GM18505 (cell line): ENCODE measurements at regions not wholly inside any gene's neighbourhood (a gene's known extent, or its start where the extent isn't known, plus 50 kb on each side); places are given as distances from the start of the nearest gene placed in this dataset.

Source experiments
- ATAC-seq: cut with Tn5 transposase; IDR thresholded peaks from one replicate; pipeline ENCODE4 v1.9.1; 2021; ENCODE audit not compliant: unreplicated experiment
- POLR2A ChIP-seq: IDR thresholded peaks from 4 replicates; pipeline ENCODE4 v1.6.1; 2011; ENCODE audit warnings: borderline replicate concordance; ENCODE audit not compliant: insufficient read depth, insufficient read length; ENCODE audit errors: extremely low read depth

DNA sequence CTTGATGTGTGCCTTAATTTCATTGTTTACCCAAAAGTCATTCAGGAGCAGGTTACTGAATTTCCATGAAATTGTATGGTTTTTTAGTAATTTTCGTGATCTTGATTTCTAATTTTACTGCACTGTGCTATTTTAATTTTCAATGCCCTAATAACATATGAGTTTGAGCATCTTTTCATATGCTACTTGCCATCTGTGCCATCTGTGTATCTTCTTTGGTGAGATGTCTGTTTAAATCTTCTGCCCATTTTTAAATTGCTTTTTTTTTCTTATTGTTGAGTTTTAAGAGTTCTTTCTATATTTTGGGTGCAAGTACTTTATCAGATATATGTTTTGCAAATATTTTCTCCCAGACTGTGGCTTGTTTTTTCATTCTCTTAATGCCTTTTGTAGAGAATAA lies 165.9 kb downstream of the ST6GAL2 start:
- no peak for TF ChIP-seq POLR2A
- ATAC-seq, result no peak

DNA sequence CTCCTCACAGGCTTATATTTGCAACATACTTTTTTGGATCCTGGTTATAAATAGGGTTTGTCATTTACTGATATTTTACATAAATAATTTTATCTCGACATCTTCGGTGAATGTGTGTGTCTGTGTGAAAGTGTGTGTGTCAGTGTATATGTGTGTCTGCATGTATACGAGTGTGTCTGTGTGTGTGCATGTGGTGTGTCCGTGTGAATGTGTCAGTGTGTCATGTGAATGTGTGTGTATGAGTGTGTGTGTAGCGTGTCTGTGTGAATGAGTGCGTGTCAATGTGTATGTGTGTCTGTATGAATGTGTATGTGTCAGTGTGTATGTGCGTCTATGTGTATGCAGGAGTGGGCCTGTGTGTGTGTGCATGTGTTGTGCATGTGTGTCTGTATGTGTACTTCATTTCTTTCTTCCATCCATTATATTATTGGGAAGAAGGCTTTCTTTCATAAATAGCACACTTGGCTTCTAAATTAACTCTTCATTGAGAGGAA lies 161.6 kb downstream of the ST6GAL2 start:
- TF ChIP-seq POLR2A, result no peak
- ATAC-seq, result no peak

DNA sequence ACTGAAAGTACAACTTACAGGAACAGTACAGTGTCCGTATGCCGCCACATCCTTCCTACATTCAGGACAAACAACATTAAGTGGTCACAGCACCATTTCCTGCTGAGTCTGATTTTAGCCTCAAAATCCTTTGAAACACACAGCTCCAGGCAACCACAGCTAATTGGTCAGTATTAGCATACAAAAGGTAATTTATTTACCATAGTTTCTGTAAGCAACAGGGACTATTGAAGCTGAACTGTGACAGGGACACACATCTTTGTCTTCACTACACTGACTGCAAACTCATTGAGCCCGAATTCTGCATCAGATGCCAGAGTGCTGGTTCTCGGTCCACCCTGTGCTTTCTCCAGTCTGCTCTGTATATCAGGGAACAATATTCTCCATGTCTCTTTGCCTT lies 151.8 kb downstream of the ST6GAL2 start:
- ATAC-seq, result no peak
- TF ChIP-seq POLR2A, result no peak

DNA sequence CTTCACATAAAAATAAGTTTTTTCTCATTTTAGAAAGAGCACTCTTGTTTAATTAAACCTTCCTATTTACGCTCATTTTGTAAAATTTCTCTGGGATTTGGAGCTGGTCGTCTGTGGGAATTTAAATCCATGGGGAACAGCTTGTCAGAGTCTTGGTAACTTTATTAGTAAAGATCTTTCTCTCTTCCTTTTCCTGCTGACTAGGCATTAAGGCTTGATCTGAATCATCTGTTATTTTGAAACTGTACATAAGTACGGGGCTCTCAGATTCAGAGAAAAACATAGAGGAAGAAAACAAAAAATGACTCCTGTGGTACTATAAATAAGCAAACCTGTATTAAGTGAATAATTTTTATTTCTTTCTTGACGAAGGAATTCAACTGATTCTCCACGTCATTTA lies 150.2 kb downstream of the ST6GAL2 start:
- no peak for TF ChIP-seq POLR2A
- ATAC-seq, result no peak

DNA sequence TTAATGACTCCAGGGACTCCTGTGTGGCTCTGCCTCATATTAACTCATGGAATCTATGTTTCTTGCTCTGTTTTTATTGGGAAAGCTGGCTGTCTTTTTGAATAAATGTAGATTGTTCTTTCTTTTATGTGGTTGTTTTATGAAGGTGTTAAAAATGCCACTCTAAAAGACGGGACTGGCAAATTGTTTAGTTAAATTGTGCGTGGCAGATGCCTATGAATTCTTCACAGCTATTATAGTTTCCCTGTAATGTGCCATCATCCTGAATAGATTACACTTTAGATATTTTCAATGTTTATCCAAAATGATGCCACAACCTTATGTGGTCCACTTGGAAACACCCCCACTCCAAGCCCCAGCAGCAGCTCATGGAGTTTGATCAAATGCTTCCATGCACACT lies 149.7 kb downstream of the ST6GAL2 start:
- no peak for TF ChIP-seq POLR2A
- ATAC-seq, result no peak

DNA sequence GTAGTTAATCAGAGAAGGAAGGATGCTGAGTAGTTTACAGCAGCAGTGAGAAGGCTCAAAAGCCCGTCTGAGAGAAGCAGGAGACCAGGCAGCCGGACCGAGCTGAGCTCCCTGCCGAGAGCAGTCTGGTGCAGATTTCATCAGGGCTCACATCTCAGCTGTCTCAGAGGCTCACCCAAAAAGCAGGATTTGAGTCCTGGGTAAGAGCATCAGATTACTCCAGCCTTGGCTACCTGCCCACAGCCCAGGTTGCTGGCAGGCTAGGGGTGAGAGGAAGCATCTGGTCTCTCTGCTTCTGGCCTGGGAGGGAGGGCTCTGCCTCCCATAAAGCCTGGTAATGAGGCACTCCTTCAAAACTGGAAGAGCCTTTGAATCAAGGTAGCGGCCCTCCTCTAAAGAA lies 140.5 kb downstream of the ST6GAL2 start:
- no peak for ATAC-seq

DNA sequence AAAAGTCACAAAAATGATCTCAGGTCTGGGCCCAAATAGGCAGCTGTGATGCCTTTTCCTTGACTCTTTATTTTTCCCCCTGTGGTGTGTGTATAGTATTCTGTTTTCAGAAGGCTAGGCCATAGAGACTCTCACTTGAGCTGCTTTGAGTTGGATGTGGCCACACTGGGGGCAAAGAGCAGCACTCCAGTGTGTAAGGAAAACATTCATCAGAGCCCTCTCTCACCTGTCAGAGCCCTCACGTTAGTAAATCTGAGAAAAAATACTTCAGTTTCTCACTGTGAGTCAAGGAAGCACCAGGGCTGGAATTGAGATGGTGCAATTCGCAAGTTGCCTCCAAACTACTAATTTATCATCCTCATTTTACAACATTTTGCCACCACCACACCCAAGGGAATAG lies 136.1 kb downstream of the ST6GAL2 start:
- no peak for TF ChIP-seq POLR2A
- ATAC-seq, result no peak

More for the DNA sequence above, 140.5 kb downstream of the ST6GAL2 start:
- no peak for TF ChIP-seq POLR2A
